Keratinocyte (primary cell): ENCODE measurements at regions not wholly inside any gene's neighbourhood (a gene's known extent, or its start where the extent isn't known, plus 50 kb on each side); places are given as distances from the start of the nearest gene placed in this dataset.

ENCODE experiments used
- DNase-seq: peaks from one replicate; pipeline ENCODE4 v3.0.0-alpha.2; 2011; ENCODE audit warnings: low read depth, missing footprints, low spot score
- FAIRE-seq: peaks from 2 replicates; lab custom pipeline; 2011; peaks lifted over from hg19 to GRCh38; lab: Jason Lieb, UNC
- H2AFZ ChIP-seq: 2 replicates; pipeline ENCODE4 v1.6.0; 2012; ENCODE audit warnings: low read length, control low read depth, inconsistent platforms; ENCODE audit not compliant: control insufficient read depth
- H3K27ac ChIP-seq: 2 replicates; pipeline ENCODE4 v1.5.1; 2011; ENCODE audit warnings: low read length; ENCODE audit not compliant: control insufficient read depth, insufficient read depth
- H3K27me3 ChIP-seq: 3 replicates; pipeline ENCODE4 v1.6.0; 2011; ENCODE audit warnings: low read length; ENCODE audit not compliant: control insufficient read depth, insufficient read depth; ENCODE audit errors: extremely low read depth
- H3K36me3 ChIP-seq, 2 experiments: 2 replicates in 1 of 2; 3 replicates in 1 of 2; pipeline ENCODE4 v1.5.1; 2011; ENCODE audit warnings: low read length in 2 of 2, mild to moderate bottlenecking in 1 of 2; ENCODE audit not compliant: control insufficient read depth in 2 of 2, insufficient read depth in 2 of 2; ENCODE audit errors: extremely low read depth in 1 of 2
- H3K4me1 ChIP-seq: 3 replicates; pipeline ENCODE4 v1.5.1; 2011; ENCODE audit warnings: low read length; ENCODE audit not compliant: control insufficient read depth, insufficient read depth; ENCODE audit errors: extremely low read depth
- H3K4me2 ChIP-seq: 3 replicates; pipeline ENCODE4 v1.6.0; 2011; ENCODE audit warnings: low read depth, low read length; ENCODE audit not compliant: control insufficient read depth, insufficient read depth; ENCODE audit errors: extremely low read depth
- H3K4me3 ChIP-seq, 3 experiments: fragments of 200-600 bp in 1 of 3; sonication (generic) in 1 of 3; 2 replicates in 2 of 3; 3 replicates in 1 of 3; pipeline ENCODE4 v1.5.1; 2011 to 2016; ENCODE audit warnings: low read length in 3 of 3, mild to moderate bottlenecking in 3 of 3, control low read depth in 2 of 3, inconsistent platforms in 1 of 3, low read depth in 1 of 3, mixed read lengths in 1 of 3, mixed run types in 1 of 3, moderate library complexity in 1 of 3; ENCODE audit not compliant: control insufficient read depth in 2 of 3, insufficient read depth in 2 of 3; ENCODE audit errors: extremely low read depth in 1 of 3
- H3K79me2 ChIP-seq: 2 replicates; pipeline ENCODE4 v1.6.0; 2012; ENCODE audit warnings: low read length; ENCODE audit not compliant: control insufficient read depth, insufficient read depth
- H3K9ac ChIP-seq: 3 replicates; pipeline ENCODE4 v1.6.0; 2011; ENCODE audit warnings: low read length; ENCODE audit not compliant: control insufficient read depth, insufficient read depth; ENCODE audit errors: extremely low read depth
- H3K9me1 ChIP-seq: 3 replicates; pipeline ENCODE4 v1.6.0; 2011; ENCODE audit warnings: low read length; ENCODE audit not compliant: control insufficient read depth, insufficient read depth; ENCODE audit errors: extremely low read depth
- H3K9me3 ChIP-seq: 2 replicates; pipeline ENCODE4 v1.5.1; 2012; ENCODE audit warnings: low read depth, low read length; ENCODE audit not compliant: control insufficient read depth
- H4K20me1 ChIP-seq: 3 replicates; pipeline ENCODE4 v1.6.0; 2011; ENCODE audit warnings: low read length; ENCODE audit not compliant: control insufficient read depth, insufficient read depth; ENCODE audit errors: extremely low read depth
- EZH2 ChIP-seq: IDR thresholded peaks from one replicate; pipeline ENCODE4 v1.6.1; 2012; ENCODE audit warnings: inconsistent platforms, mild to moderate bottlenecking, low read length, moderate library complexity
- dilution Hi-C: fragments of 300-500 bp; cut with MboI; formaldehyde crosslinking; loops from one replicate; pipeline ENCODE4 v1.7.0; 2020; ENCODE audit warnings: low sequenced_read_pairs; ENCODE audit not compliant: extremely low pct_ligation_motif_present
- TF ChIP-seq, protein P1 (sequence below), 3 experiments: IDR thresholded peaks in 1 of 3; conservative IDR thresholded peaks in 1 of 3; optimal IDR thresholded peaks in 1 of 3; 2 replicates in 2 of 3; 3 replicates in 1 of 3; pipeline versions ENCODE3 to v1.5.1; 2011; ENCODE audit warnings: low read length in 3 of 3, mild to moderate bottlenecking in 3 of 3, moderate library complexity in 2 of 3, control low read depth in 1 of 3, inconsistent platforms in 1 of 3; ENCODE audit not compliant: insufficient read depth in 2 of 3; ENCODE audit errors: extremely low read depth in 1 of 3

DNA sequence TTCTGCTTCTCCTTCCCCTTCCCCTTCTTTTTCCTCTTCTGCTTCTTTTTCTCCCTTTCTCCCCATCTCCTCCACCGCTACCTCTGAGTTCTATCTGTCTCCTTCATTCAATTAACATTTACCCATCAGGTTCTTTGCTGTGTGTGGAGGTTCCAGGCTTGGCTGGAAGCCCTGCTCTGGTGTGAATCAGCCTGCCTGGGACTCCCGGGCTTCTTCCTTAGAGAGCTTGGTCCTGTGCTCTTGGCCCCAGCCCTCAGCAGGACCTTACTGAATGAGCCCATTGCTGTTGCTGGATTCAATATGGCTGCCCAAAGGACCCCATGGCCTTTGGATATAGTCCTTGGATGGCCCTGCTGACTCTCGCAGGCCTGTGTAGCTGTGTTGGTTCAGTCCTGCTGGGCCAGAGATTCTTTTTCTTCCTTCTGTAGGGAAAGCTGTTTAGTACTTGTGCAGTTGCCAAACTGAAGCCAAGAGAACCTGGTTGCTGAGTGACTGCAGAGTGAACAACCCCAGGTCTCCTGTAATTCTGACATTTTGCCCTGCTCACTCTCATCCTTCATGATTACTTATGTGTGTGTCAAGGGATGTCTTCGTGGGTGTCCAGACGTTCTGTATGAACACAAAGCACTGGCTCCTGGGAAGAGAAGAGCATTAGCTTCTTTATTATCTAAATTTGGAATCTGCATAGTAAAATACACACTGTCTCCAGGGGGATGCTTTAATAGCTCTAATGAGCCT lies 81.0 kb upstream of the ZBED5 start:
- Histone ChIP-seq H3K4me3 (no peak overlapping the region), H3K4me1 (peaks cover 4% of the 10 kb centered on the region), H3K9me1 (no peaks in the 10 kb centered on the region), H3K9me3 (no peaks in the 10 kb centered on the region), H3K79me2 (no peaks in the 10 kb centered on the region), H3K4me2 (no peak overlapping the region), H3K36me3 (no peaks in the 10 kb centered on the region), H3K9ac (no peak overlapping the region), H2AFZ (no peak overlapping the region), H3K27ac (no peak overlapping the region), H3K27me3 (no peaks in the 10 kb centered on the region), H4K20me1 (no peaks in the 10 kb centered on the region)
- FAIRE-seq (no peak), DNase-seq (no peak)
- dilution Hi-C loops, result no loop called here
- TF ChIP-seq, protein P1, sequence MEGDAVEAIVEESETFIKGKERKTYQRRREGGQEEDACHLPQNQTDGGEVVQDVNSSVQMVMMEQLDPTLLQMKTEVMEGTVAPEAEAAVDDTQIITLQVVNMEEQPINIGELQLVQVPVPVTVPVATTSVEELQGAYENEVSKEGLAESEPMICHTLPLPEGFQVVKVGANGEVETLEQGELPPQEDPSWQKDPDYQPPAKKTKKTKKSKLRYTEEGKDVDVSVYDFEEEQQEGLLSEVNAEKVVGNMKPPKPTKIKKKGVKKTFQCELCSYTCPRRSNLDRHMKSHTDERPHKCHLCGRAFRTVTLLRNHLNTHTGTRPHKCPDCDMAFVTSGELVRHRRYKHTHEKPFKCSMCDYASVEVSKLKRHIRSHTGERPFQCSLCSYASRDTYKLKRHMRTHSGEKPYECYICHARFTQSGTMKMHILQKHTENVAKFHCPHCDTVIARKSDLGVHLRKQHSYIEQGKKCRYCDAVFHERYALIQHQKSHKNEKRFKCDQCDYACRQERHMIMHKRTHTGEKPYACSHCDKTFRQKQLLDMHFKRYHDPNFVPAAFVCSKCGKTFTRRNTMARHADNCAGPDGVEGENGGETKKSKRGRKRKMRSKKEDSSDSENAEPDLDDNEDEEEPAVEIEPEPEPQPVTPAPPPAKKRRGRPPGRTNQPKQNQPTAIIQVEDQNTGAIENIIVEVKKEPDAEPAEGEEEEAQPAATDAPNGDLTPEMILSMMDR (optimal IDR thresholded peaks at IDR 0.05 in 1 of 3, IDR thresholded peaks at IDR 0.05 in 1 of 3, conservative IDR thresholded peaks at IDR 0.05 in 1 of 3; ENCODE audit: extremely low read depth in 1 of 3, insufficient read depth in 2 of 3, low read length in 3 of 3), result no peak
- no peak for TF ChIP-seq EZH2

DNA sequence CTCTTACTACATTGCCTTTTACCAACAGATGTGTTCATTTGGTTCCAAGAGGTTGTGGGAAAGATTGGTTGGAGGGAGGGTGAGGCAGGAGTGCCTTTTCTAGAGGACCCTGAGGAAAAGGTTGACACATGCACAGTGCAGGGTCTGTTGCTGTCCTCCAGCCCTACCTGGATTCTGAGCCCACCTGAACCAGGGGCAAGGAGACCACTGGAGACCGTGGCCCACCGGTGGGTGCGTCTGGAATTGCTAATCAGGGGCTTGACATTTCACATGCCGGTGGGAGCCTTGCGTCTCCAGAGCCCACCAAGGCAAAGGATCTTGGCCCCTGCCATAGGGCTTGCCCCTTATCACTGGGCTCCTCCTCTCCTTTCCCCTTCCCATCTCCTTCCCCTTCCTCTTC lies 80.4 kb upstream of the ZBED5 start:
- Histone ChIP-seq H3K4me1 (peaks cover 8% of the 10 kb centered on the region), H3K9me3 (no peaks in the 10 kb centered on the region), H2AFZ (no peak overlapping the region), H3K4me2 (no peak overlapping the region), H3K9me1 (no peaks in the 10 kb centered on the region), H3K79me2 (no peaks in the 10 kb centered on the region), H3K4me3 (no peak overlapping the region), H4K20me1 (no peaks in the 10 kb centered on the region), H3K36me3 (no peaks in the 10 kb centered on the region), H3K27me3 (no peaks in the 10 kb centered on the region), H3K9ac (no peak overlapping the region), H3K27ac (no peak overlapping the region)
- TF ChIP-seq, protein P1 (optimal IDR thresholded peaks at IDR 0.05 in 1 of 3, IDR thresholded peaks at IDR 0.05 in 1 of 3, conservative IDR thresholded peaks at IDR 0.05 in 1 of 3; ENCODE audit: extremely low read depth in 1 of 3, insufficient read depth in 2 of 3, low read length in 3 of 3), result no peak
- TF ChIP-seq EZH2, result no peak
- DNase-seq, result no peak
- dilution Hi-C loops, result no loop called here
- no peak for FAIRE-seq
